ENCODE measurements at regions not wholly inside any gene's neighbourhood (a gene's known extent, or its start where the extent isn't known, plus 50 kb on each side); places are given as distances from the start of the nearest gene placed in this dataset.

- TF ChIP-seq ZNF462 (CRISPR knock-in tag; IDR thresholded peaks at IDR 0.05): no peak
- TF ChIP-seq ZNF331 (CRISPR knock-in tag; IDR thresholded peaks at IDR 0.05; ENCODE audit: low read depth): no peak
- no peak for TF ChIP-seq CTCF (conservative IDR thresholded peaks at IDR 0.05; ENCODE audit: low read depth in 2 of 2)
These were observed 411.4 kb downstream of the IRX1 start (continued) for GRCh38 chr5:4007001-4007400.

GRCh38 chr5:4011943-4012342 is 416.3 kb downstream of the IRX1 start:
- H3K4me2 ChIP-seq: no peak overlapping the region
- Mint-ChIP-seq H3K9me3 (no peaks in the 10 kb centered on the region), H3K27ac (no peak overlapping the region), H3K4me3 (no peak overlapping the region), H3K36me3 (ENCODE audit: low read depth) (no peaks in the 10 kb centered on the region), H3K27me3 (ENCODE audit: insufficient read depth, low read depth, poor library complexity) (peaks cover 5% of the 10 kb centered on the region), H3K4me1 (peaks cover 8% of the 10 kb centered on the region)
- H3K79me2 ChIP-seq (replicated peaks; ENCODE audit: insufficient read depth): no peaks in the 10 kb centered on the region
- no peaks in the 10 kb centered on the region for H3K4me1 ChIP-seq (ENCODE audit: insufficient read depth)
- DNase-seq (ENCODE audit: low spot score) (no peak), ATAC-seq (no peak)
- H3K4me3 ChIP-seq: no peak overlapping the region
- no peaks in the 10 kb centered on the region for H3F3A ChIP-seq (replicated peaks; ENCODE audit: low read depth)
- no peaks in the 10 kb centered on the region for H3K9me2 ChIP-seq (ENCODE audit: insufficient read depth)
- H2AFZ ChIP-seq: no peak overlapping the region
- H3K27ac ChIP-seq (ENCODE audit: low read depth): no peak overlapping the region
- no peaks in the 10 kb centered on the region for H4K20me1 ChIP-seq (replicated peaks; ENCODE audit: insufficient read depth)
- H3K36me3 ChIP-seq (ENCODE audit: insufficient read depth): no peaks in the 10 kb centered on the region
- no peaks in the 10 kb centered on the region for H3K27me3 ChIP-seq (ENCODE audit: insufficient read depth)
- TF ChIP-seq CTCF (conservative IDR thresholded peaks at IDR 0.05; ENCODE audit: low read depth in 2 of 2) (no peak), EZH2phosphoT487 (IDR thresholded peaks at IDR 0.05; ENCODE audit: unreplicated experiment) (no peak), NANOG (IDR thresholded peaks at IDR 0.05; ENCODE audit: borderline replicate concordance) (no peak), STAT1 (IDR thresholded peaks at IDR 0.05; ENCODE audit: unreplicated experiment) (no peak), POLR2AphosphoS5 (IDR thresholded peaks at IDR 0.05; ENCODE audit: low read depth) (no peak), ZNF331 (CRISPR knock-in tag; IDR thresholded peaks at IDR 0.05; ENCODE audit: low read depth) (no peak)

Data from GM23338 (cell line).